ENCODE measurements at regions not wholly inside any gene's neighbourhood (a gene's known extent, or its start where the extent isn't known, plus 50 kb on each side); places are given as distances from the start of the nearest gene placed in this dataset.

- no peaks in the 10 kb centered on the region for H3K36me3 ChIP-seq (replicated peaks in 1 of 2; ENCODE audit: insufficient read depth in 1 of 2, low read depth in 2 of 2)
- no peak for DNase-seq
- no peaks in the 10 kb centered on the region for H3K9me3 ChIP-seq
- TF ChIP-seq POLR2A (IDR thresholded peaks at IDR 0.05) = no peak
- TF ChIP-seq, protein P1, sequence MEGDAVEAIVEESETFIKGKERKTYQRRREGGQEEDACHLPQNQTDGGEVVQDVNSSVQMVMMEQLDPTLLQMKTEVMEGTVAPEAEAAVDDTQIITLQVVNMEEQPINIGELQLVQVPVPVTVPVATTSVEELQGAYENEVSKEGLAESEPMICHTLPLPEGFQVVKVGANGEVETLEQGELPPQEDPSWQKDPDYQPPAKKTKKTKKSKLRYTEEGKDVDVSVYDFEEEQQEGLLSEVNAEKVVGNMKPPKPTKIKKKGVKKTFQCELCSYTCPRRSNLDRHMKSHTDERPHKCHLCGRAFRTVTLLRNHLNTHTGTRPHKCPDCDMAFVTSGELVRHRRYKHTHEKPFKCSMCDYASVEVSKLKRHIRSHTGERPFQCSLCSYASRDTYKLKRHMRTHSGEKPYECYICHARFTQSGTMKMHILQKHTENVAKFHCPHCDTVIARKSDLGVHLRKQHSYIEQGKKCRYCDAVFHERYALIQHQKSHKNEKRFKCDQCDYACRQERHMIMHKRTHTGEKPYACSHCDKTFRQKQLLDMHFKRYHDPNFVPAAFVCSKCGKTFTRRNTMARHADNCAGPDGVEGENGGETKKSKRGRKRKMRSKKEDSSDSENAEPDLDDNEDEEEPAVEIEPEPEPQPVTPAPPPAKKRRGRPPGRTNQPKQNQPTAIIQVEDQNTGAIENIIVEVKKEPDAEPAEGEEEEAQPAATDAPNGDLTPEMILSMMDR (IDR thresholded peaks at IDR 0.05) = no peak
- H3K4me1 ChIP-seq = no peaks in the 10 kb centered on the region
- no peak overlapping the region for H3K27ac ChIP-seq
- 50 to 55% methylated on average over 3 of the region's 3 CpGs for WGBS, 2 donors
- H3K27me3 ChIP-seq = no peaks in the 10 kb centered on the region
- intact Hi-C loops (cut with DNase I) = no loop called here
- no peak for ATAC-seq
- H3K4me3 ChIP-seq = no peak overlapping the region
These were observed 165.0 kb upstream of the CTBP2 start for GRCh38 chr10:125325326-125325725.

GRCh38 chr10:125316436-125316835, 156.1 kb upstream of the CTBP2 start:
- 64 to 70% methylated on average over 3 of the region's 3 CpGs for WGBS, 2 donors
- intact Hi-C loops (cut with DNase I) = no loop called here
- DNase-seq = no peak
- Histone ChIP-seq H3K27ac (no peak overlapping the region), H3K4me1 (no peaks in the 10 kb centered on the region), H3K27me3 (no peaks in the 10 kb centered on the region), H3K4me3 (no peak overlapping the region), H3K36me3 (replicated peaks in 1 of 2; ENCODE audit: insufficient read depth in 1 of 2, low read depth in 2 of 2) (no peaks in the 10 kb centered on the region), H3K9me3 (no peaks in the 10 kb centered on the region)
- TF ChIP-seq, protein P1 (IDR thresholded peaks at IDR 0.05) = no peak
- no peak for TF ChIP-seq POLR2A (IDR thresholded peaks at IDR 0.05)
- ATAC-seq = no peak

DNA sequence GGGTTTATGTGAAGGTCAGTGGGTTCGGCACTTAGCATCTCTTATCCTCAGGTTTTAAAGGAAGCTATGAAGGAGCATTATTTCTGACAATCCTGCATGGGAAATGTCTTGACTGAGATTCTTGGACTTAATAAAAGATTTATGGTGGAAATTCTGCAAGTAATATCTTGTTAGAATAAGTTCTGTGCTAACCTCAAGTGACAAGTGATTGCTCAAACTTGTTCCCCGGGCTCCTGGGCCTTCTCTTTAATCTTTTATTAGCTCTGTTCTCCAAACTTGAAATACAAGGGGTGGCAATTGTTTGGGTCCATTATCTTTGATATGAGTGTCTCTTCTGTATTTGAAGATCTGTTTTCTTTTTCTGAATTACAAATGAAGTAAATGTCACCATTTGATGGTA, 140.6 kb upstream of the CTBP2 start:
- no peak for ATAC-seq
- no peaks in the 10 kb centered on the region for H3K27me3 ChIP-seq
- 58 to 69% methylated on average over 2 of the region's 2 CpGs for WGBS, 2 donors

GRCh38 chr10:125299461-125299860, 139.1 kb upstream of the CTBP2 start:
- Histone ChIP-seq H3K27ac (no peak overlapping the region), H3K27me3 (no peaks in the 10 kb centered on the region), H3K4me3 (no peak overlapping the region), H3K9me3 (no peaks in the 10 kb centered on the region), H3K4me1 (no peaks in the 10 kb centered on the region), H3K36me3 (replicated peaks in 1 of 2; ENCODE audit: insufficient read depth in 1 of 2, low read depth in 2 of 2) (no peaks in the 10 kb centered on the region)
- ATAC-seq (no peak), DNase-seq (no peak)
- intact Hi-C loops (cut with DNase I) = no loop called here
- no peak for TF ChIP-seq POLR2A (IDR thresholded peaks at IDR 0.05)
- TF ChIP-seq, protein P1 (IDR thresholded peaks at IDR 0.05) = no peak
- WGBS, 2 donors = 37 to 47% methylated on average over 2 of the region's 2 CpGs

More for the DNA sequence above, 140.6 kb upstream of the CTBP2 start:
- DNase-seq = no peak
- intact Hi-C loops (cut with DNase I) = no loop called here
- Histone ChIP-seq H3K4me3 (no peak overlapping the region), H3K27ac (no peak overlapping the region), H3K4me1 (no peaks in the 10 kb centered on the region), H3K36me3 (replicated peaks in 1 of 2; ENCODE audit: insufficient read depth in 1 of 2, low read depth in 2 of 2) (no peaks in the 10 kb centered on the region), H3K9me3 (no peaks in the 10 kb centered on the region)
- TF ChIP-seq, protein P1 (IDR thresholded peaks at IDR 0.05) = no peak
- TF ChIP-seq POLR2A (IDR thresholded peaks at IDR 0.05) = no peak

DNA sequence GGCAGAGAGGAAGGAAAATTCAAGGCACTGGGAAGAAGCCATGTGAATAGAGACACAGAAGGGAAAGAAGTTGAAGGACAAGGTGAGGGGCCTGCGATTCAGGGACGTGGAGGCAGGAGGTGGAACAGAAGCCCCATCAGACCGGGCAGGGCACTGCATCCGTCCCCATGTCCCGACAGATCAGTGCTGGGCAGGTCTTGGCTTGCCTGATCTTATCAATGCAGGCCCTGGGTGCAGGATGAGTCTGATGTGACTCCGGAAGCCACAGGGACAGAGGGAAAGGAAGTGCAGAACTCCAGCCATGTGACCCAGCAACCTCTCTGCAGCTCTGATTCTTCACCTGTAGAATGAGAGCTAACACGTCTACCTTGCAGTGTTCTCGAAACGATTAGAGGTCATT, 136.2 kb upstream of the CTBP2 start:
- no peak for DNase-seq
- Histone ChIP-seq H3K4me3 (no peak overlapping the region), H3K27ac (no peak overlapping the region), H3K4me1 (no peaks in the 10 kb centered on the region), H3K36me3 (replicated peaks in 1 of 2; ENCODE audit: insufficient read depth in 1 of 2, low read depth in 2 of 2) (no peaks in the 10 kb centered on the region), H3K9me3 (no peaks in the 10 kb centered on the region), H3K27me3 (no peaks in the 10 kb centered on the region)
- no peak for TF ChIP-seq POLR2A (IDR thresholded peaks at IDR 0.05)
- TF ChIP-seq, protein P1 (IDR thresholded peaks at IDR 0.05) = no peak
- intact Hi-C loops (cut with DNase I) = no loop called here
- 89 to 93% methylated on average over 9 of the region's 9 CpGs for WGBS, 2 donors
- ATAC-seq = no peak
